Tibial nerve (tissue), 4 donors: ENCODE measurements at regions not wholly inside any gene's neighbourhood (a gene's known extent, or its start where the extent isn't known, plus 50 kb on each side); places are given as distances from the start of the nearest gene placed in this dataset.

ENCODE experiments used
- DNase-seq, 2 donors: peaks; one replicate each; pipeline ENCODE4 v3.0.0-alpha.2; 2019; ENCODE audit warnings: low spot score in 2 of 2
- H3K27ac ChIP-seq, 4 donors: fragments of 200-600 bp; sonication (generic) in 3 of 4; one replicate each; pipeline ENCODE4 v1.5.1; 2017 to 2019; ENCODE audit warnings: mild to moderate bottlenecking in 1 of 4
- H3K27me3 ChIP-seq, 2 donors: fragments of 200-600 bp; sonication (generic) in 1 of 2; one replicate each; pipeline versions ENCODE4 v1.5.1 to v1.6.0; 2017 to 2019
- H3K36me3 ChIP-seq, 3 donors: fragments of 200-600 bp; sonication (generic); one replicate each; pipeline ENCODE4 v1.5.1; 2018 to 2019
- H3K4me1 ChIP-seq, 4 donors: fragments of 200-600 bp; sonication (generic) in 3 of 4; one replicate each; pipeline ENCODE4 v1.5.1; 2017 to 2019
- H3K4me3 ChIP-seq, 4 donors: fragments of 200-600 bp; sonication (generic) in 3 of 4; one replicate each; pipeline ENCODE4 v1.5.1; 2017 to 2019; ENCODE audit warnings: mild to moderate bottlenecking in 1 of 4, moderate library complexity in 1 of 4
- H3K9me3 ChIP-seq, 4 donors: fragments of 200-600 bp; sonication (generic) in 3 of 4; one replicate each; pipeline ENCODE4 v1.5.1; 2017 to 2019
- CTCF ChIP-seq, 5 experiments: fragments of 200-600 bp in 3 of 5; fragments of 450-650 bp in 2 of 5; sonication (generic) in 3 of 5; IDR thresholded peaks; one replicate each; pipeline ENCODE4 v1.5.1; 2016 to 2019; ENCODE audit warnings: antibody characterized with exemption in 5 of 5, mild to moderate bottlenecking in 3 of 5, moderate library complexity in 2 of 5
- EP300 ChIP-seq, 2 donors: sonication (generic); formaldehyde crosslinking; IDR thresholded peaks; one replicate each; pipeline ENCODE4 v1.6.1; 2017; ENCODE audit warnings: antibody characterized with exemption in 2 of 2, mild to moderate bottlenecking in 1 of 2
- POLR2A ChIP-seq, 2 donors: fragments of 450-650 bp; IDR thresholded peaks; one replicate each; pipeline ENCODE4 v1.6.1; 2017; ENCODE audit warnings: antibody characterized with exemption in 2 of 2, mild to moderate bottlenecking in 2 of 2, moderate library complexity in 2 of 2
- WGBS, 2 donors: methylation state at CpG; one replicate each; pipeline ENCODE4 v1.1.5; 2018; 5-methylcytosine and 5-hydroxymethylcytosine counted together

- peaks cover 0 to 10% (median 2%) of the 10 kb centered on the region in 4 donors for H3K4me1 ChIP-seq
- no peaks in the 10 kb centered on the region for H3K36me3 ChIP-seq
- no peak overlapping the region for H3K27ac ChIP-seq
- no peaks in the 10 kb centered on the region for H3K9me3 ChIP-seq
- TF ChIP-seq EP300 (IDR thresholded peaks at IDR 0.05) (no peak), CTCF (IDR thresholded peaks at IDR 0.05) (no peak), POLR2A (IDR thresholded peaks at IDR 0.05) (no peak)
- no peak overlapping the region for H3K4me3 ChIP-seq
- no peaks in the 10 kb centered on the region for H3K27me3 ChIP-seq
- no peak for DNase-seq
- 74 to 79% methylated on average over 7 of the region's 7 CpGs for WGBS, 2 donors
Measured at GRCh38 chr2:207251573-207252192, 85.9 kb upstream of the KLF7 start.

- Histone ChIP-seq H3K9me3 (no peaks in the 10 kb centered on the region), H3K4me3 (no peak overlapping the region), H3K27ac (no peak overlapping the region), H3K4me1 (peaks cover 0 to 16% (median 2%) of the 10 kb centered on the region in 4 donors), H3K36me3 (no peaks in the 10 kb centered on the region), H3K27me3 (no peaks in the 10 kb centered on the region)
- TF ChIP-seq EP300 (IDR thresholded peaks at IDR 0.05) (no peak), POLR2A (IDR thresholded peaks at IDR 0.05) (no peak), CTCF (IDR thresholded peaks at IDR 0.05) (no peak)
- 94 to 96% methylated on average over 1 of the region's 1 CpG for WGBS, 2 donors
- DNase-seq = no peak
Measured at GRCh38 chr2:207252416-207252815, 86.7 kb upstream of the KLF7 start.

GRCh38 chr2:207252979-207253645 lies 87.4 kb upstream of the KLF7 start:
- Histone ChIP-seq H3K9me3 (no peaks in the 10 kb centered on the region), H3K27ac (no peak overlapping the region), H3K4me3 (no peak overlapping the region), H3K36me3 (no peaks in the 10 kb centered on the region), H3K27me3 (no peaks in the 10 kb centered on the region), H3K4me1 (peaks cover 0 to 23% (median 7%) of the 10 kb centered on the region in 4 donors)
- TF ChIP-seq EP300 (IDR thresholded peaks at IDR 0.05) = no peak
- DNase-seq = no peak
- WGBS, 2 donors = 75 to 78% methylated on average over 4 of the region's 4 CpGs

- no peak overlapping the region for H3K4me3 ChIP-seq
- no peak overlapping the region for H3K27ac ChIP-seq
- no peak for DNase-seq
- TF ChIP-seq EP300 (IDR thresholded peaks at IDR 0.05) = no peak
- no peaks in the 10 kb centered on the region for H3K36me3 ChIP-seq
- peaks cover 0 to 30% (median 14%) of the 10 kb centered on the region in 4 donors for H3K4me1 ChIP-seq
- H3K9me3 ChIP-seq = no peaks in the 10 kb centered on the region
- H3K27me3 ChIP-seq = no peaks in the 10 kb centered on the region
- 79% methylated on average over 11 of the region's 11 CpGs for whole genome bisulfite sequencing, 2 donors
Measured at GRCh38 chr2:207253666-207254345, 88.1 kb upstream of the KLF7 start.

GRCh38 chr2:207254591-207255464 lies 89.1 kb upstream of the KLF7 start:
- no peak overlapping the region for H3K4me3 ChIP-seq
- WGBS, 2 donors = 61 to 62% methylated on average over 9 of the region's 9 CpGs
- H3K36me3 ChIP-seq = no peaks in the 10 kb centered on the region
- H3K4me1 ChIP-seq = peaks cover 0 to 37% (median 20%) of the 10 kb centered on the region in 4 donors
- TF ChIP-seq EP300 (IDR thresholded peaks at IDR 0.05) = no peak
- TF ChIP-seq CTCF (IDR thresholded peaks at IDR 0.05) = no peak
- TF ChIP-seq POLR2A (IDR thresholded peaks at IDR 0.05) = no peak
- H3K9me3 ChIP-seq = no peaks in the 10 kb centered on the region
- no peaks in the 10 kb centered on the region for H3K27me3 ChIP-seq
- H3K27ac ChIP-seq = no peak overlapping the region
- no peak for DNase-seq
